ENCODE measurements at regions not wholly inside any gene's neighbourhood (a gene's known extent, or its start where the extent isn't known, plus 50 kb on each side); places are given as distances from the start of the nearest gene placed in this dataset.

DNA sequence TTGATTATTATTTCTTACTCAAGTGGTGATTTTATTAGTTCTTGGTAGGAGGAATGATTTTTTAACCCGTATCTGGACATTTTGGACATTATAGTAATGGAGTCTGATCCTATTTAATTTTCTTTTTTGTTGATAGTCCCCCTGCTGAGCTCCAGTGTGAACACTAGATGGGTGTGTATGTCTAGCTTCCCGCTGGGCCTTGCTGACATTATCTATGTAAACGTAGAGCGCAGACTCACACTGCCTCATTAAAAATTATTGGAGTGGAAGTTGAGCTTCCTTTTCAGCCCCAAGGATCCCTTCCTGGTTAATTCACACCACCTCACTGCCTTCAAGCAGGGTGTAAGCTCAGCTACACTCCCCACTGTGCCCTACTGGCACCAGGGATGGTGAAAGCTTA, 467.6 kb upstream of the PKN2 start:
- H3K4me3 ChIP-seq (replicated peaks; ENCODE audit: insufficient read depth, low read length) = no peak overlapping the region
- DNase-seq (ENCODE audit: low read depth in 1 of 2, low spot score in 1 of 2) = no peak
- no peaks in the 10 kb centered on the region for H3K27me3 ChIP-seq (ENCODE audit: insufficient read depth, poor library complexity, severe bottlenecking)
- no peak overlapping the region for H3K27ac ChIP-seq (replicated peaks)
- TF ChIP-seq POLR2AphosphoS5 (IDR thresholded peaks at IDR 0.05; ENCODE audit: low read depth) = no peak
- TF ChIP-seq SPI1 (IDR thresholded peaks at IDR 0.05; ENCODE audit: borderline replicate concordance, low read depth) = no peak
- TF ChIP-seq, protein P1, sequence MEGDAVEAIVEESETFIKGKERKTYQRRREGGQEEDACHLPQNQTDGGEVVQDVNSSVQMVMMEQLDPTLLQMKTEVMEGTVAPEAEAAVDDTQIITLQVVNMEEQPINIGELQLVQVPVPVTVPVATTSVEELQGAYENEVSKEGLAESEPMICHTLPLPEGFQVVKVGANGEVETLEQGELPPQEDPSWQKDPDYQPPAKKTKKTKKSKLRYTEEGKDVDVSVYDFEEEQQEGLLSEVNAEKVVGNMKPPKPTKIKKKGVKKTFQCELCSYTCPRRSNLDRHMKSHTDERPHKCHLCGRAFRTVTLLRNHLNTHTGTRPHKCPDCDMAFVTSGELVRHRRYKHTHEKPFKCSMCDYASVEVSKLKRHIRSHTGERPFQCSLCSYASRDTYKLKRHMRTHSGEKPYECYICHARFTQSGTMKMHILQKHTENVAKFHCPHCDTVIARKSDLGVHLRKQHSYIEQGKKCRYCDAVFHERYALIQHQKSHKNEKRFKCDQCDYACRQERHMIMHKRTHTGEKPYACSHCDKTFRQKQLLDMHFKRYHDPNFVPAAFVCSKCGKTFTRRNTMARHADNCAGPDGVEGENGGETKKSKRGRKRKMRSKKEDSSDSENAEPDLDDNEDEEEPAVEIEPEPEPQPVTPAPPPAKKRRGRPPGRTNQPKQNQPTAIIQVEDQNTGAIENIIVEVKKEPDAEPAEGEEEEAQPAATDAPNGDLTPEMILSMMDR (IDR thresholded peaks at IDR 0.05; ENCODE audit: insufficient read depth, low read length) = no peak
- TF ChIP-seq, protein P2, sequence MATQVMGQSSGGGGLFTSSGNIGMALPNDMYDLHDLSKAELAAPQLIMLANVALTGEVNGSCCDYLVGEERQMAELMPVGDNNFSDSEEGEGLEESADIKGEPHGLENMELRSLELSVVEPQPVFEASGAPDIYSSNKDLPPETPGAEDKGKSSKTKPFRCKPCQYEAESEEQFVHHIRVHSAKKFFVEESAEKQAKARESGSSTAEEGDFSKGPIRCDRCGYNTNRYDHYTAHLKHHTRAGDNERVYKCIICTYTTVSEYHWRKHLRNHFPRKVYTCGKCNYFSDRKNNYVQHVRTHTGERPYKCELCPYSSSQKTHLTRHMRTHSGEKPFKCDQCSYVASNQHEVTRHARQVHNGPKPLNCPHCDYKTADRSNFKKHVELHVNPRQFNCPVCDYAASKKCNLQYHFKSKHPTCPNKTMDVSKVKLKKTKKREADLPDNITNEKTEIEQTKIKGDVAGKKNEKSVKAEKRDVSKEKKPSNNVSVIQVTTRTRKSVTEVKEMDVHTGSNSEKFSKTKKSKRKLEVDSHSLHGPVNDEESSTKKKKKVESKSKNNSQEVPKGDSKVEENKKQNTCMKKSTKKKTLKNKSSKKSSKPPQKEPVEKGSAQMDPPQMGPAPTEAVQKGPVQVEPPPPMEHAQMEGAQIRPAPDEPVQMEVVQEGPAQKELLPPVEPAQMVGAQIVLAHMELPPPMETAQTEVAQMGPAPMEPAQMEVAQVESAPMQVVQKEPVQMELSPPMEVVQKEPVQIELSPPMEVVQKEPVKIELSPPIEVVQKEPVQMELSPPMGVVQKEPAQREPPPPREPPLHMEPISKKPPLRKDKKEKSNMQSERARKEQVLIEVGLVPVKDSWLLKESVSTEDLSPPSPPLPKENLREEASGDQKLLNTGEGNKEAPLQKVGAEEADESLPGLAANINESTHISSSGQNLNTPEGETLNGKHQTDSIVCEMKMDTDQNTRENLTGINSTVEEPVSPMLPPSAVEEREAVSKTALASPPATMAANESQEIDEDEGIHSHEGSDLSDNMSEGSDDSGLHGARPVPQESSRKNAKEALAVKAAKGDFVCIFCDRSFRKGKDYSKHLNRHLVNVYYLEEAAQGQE (IDR thresholded peaks at IDR 0.05; ENCODE audit: insufficient replicate concordance, low read depth) = no peak
- TF ChIP-seq GABPA (IDR thresholded peaks at IDR 0.05; ENCODE audit: low read depth) = no peak

DNA sequence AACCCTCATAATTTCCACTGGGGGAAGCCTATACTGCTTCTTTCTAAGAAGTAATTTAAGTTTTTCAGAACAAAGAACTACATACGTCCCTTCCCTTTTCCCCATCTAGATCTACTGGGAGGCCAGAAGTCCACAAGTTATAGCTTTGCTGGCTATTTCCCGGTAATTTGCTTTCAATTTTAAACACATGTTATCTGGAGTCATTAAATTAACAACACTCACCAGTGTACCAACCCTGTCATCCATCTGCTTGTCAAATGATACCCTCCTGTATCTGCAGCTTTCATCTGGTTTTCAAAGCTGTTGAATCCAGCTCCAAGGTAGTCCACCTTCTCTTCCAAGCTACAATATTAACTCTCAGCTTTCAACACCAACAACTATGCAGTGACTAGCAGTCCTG, 466.7 kb upstream of the PKN2 start:
- no peak for TF ChIP-seq SPI1 (IDR thresholded peaks at IDR 0.05; ENCODE audit: borderline replicate concordance, low read depth)
- TF ChIP-seq, protein P1 (IDR thresholded peaks at IDR 0.05; ENCODE audit: insufficient read depth, low read length) = no peak
- no peak for TF ChIP-seq GABPA (IDR thresholded peaks at IDR 0.05; ENCODE audit: low read depth)
- no peak for TF ChIP-seq POLR2AphosphoS5 (IDR thresholded peaks at IDR 0.05; ENCODE audit: low read depth)
- TF ChIP-seq, protein P2 (IDR thresholded peaks at IDR 0.05; ENCODE audit: insufficient replicate concordance, low read depth) = no peak
- Histone ChIP-seq H3K4me3 (replicated peaks; ENCODE audit: insufficient read depth, low read length) (no peak overlapping the region), H3K27me3 (ENCODE audit: insufficient read depth, poor library complexity, severe bottlenecking) (no peaks in the 10 kb centered on the region), H3K27ac (replicated peaks) (no peak overlapping the region)
- no peak for DNase-seq (ENCODE audit: low read depth in 1 of 2, low spot score in 1 of 2)

DNA sequence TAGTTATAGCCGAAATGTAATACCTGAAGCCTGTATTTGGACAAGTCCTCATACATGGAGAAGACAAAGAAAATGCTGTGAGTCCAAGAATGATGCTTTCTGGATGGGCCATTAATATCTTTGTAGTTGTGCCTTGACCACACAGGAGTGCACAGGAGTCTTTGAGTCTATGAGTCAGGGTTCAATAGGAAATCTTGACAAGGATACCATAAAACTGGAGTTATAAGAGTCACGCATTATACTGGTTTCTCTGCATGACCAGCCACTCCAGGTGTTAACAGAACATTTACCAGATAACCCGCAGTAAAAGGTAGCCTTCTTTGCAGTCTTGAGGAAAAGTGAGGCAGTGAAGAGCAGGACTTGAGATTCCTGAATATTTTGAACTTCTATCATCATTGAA, 464.6 kb upstream of the PKN2 start:
- Histone ChIP-seq H3K4me3 (replicated peaks; ENCODE audit: insufficient read depth, low read length) (no peak overlapping the region), H3K27me3 (ENCODE audit: insufficient read depth, poor library complexity, severe bottlenecking) (no peaks in the 10 kb centered on the region), H3K27ac (replicated peaks) (no peak overlapping the region)
- DNase-seq (ENCODE audit: low read depth in 1 of 2, low spot score in 1 of 2) = no peak
- TF ChIP-seq SPI1 (IDR thresholded peaks at IDR 0.05; ENCODE audit: borderline replicate concordance, low read depth) = no peak
- no peak for TF ChIP-seq GABPA (IDR thresholded peaks at IDR 0.05; ENCODE audit: low read depth)
- TF ChIP-seq, protein P1 (IDR thresholded peaks at IDR 0.05; ENCODE audit: insufficient read depth, low read length) = no peak
- TF ChIP-seq, protein P2 (IDR thresholded peaks at IDR 0.05; ENCODE audit: insufficient replicate concordance, low read depth) = no peak
- TF ChIP-seq POLR2AphosphoS5 (IDR thresholded peaks at IDR 0.05; ENCODE audit: low read depth) = no peak

Measured in HL-60 (cell line).